ENCODE measurements at regions not wholly inside any gene's neighbourhood (a gene's known extent, or its start where the extent isn't known, plus 50 kb on each side); places are given as distances from the start of the nearest gene placed in this dataset.
"Not testable (repeated sequence)": the region's sequence is repeated elsewhere in the genome, so short reads cannot be mapped to it uniquely, and the experiment has no call there.

DNA sequence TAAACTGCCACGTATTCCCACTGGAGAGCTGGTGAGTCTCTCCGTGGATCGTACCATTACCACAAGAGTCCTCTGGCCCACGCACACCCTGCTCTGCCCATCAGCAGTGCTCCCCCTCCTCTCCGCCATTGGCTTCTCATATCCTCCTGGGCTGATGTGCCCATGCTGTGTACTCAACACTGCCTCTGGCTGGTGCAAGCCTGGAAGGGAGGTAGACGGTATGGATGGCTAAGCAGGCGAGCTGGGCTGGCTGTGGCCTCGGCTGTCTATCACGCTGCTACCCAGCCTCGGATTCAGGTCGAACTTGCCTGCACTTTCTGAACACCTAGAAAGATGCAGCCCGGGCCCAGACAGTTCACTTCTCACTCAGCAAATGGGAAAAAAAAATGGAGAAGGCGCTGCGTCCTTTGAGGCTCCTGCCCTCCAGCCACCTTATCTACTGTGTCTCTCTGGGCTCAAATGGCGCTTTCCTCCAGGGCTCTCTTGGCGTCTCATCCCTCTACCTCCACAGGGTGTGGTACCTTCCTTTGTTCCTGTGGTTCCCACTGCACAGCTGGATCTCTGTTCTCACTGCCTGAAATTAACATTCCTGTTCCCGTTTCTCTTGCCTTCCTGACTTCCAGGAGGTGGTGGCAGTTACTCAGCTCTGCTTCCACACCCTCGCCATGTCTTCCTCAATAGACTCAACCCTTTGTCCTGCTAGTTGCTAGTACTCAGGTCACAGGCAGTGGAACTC is 262.3 kb upstream of the PLGLB1 start:
- H3K9me3 ChIP-seq; H3K4me3 ChIP-seq; DNase-seq; H3K36me3 ChIP-seq; H3K27ac ChIP-seq; intact Hi-C loops (cut with DNase I); H3K4me1 ChIP-seq; H3K27me3 ChIP-seq: not testable (repeated sequence)
- WGBS, 2 donors: 91% methylated on average over 18 of the region's 18 CpGs

DNA sequence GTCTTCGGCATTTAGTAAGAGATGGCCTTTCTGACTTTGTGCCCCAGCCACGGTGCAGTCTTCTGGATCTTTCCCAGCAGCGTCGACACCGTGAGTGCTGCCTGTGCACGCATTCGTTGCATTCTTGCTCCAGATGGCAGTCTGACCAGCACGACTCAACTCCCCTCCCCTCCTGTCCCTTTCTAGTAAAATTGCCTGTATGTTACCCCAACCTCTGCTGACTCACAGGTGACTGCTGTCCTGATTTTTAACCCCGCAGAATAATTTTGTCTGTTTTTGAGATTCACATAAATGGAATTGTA is 262.8 kb upstream of the PLGLB1 start:
- H3K27me3 ChIP-seq; H3K9me3 ChIP-seq; H3K4me1 ChIP-seq; H3K36me3 ChIP-seq; intact Hi-C loops (cut with DNase I); H3K4me3 ChIP-seq; DNase-seq; H3K27ac ChIP-seq: not testable (repeated sequence)
- 84 to 89% methylated on average over 2 of the region's 9 CpGs for WGBS, 2 donors

DNA sequence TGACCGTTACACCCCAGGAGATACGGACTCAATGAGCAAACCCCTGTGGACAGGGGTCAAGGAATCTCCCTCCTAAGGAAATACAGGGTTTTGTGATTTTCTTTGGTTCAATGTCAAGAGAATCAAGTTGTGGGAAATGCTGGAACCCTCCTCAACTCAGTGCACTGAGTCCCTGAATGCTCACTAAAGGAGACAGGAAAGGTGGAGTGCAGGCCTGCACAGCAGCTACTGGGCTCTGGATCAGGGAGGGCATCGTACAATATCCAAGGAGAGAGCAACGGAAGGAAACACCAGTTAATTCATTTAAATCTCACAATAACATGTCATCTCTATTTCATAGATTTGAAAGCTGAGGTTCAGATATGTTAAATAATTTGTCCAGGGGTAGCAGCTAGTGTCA is 263.5 kb upstream of the PLGLB1 start:
- H3K36me3 ChIP-seq; intact Hi-C loops (cut with DNase I); H3K4me3 ChIP-seq; H3K4me1 ChIP-seq; DNase-seq; H3K9me3 ChIP-seq; H3K27ac ChIP-seq; H3K27me3 ChIP-seq: not testable (repeated sequence)
- 88 to 92% methylated on average over 4 of the region's 4 CpGs for WGBS, 2 donors

DNA sequence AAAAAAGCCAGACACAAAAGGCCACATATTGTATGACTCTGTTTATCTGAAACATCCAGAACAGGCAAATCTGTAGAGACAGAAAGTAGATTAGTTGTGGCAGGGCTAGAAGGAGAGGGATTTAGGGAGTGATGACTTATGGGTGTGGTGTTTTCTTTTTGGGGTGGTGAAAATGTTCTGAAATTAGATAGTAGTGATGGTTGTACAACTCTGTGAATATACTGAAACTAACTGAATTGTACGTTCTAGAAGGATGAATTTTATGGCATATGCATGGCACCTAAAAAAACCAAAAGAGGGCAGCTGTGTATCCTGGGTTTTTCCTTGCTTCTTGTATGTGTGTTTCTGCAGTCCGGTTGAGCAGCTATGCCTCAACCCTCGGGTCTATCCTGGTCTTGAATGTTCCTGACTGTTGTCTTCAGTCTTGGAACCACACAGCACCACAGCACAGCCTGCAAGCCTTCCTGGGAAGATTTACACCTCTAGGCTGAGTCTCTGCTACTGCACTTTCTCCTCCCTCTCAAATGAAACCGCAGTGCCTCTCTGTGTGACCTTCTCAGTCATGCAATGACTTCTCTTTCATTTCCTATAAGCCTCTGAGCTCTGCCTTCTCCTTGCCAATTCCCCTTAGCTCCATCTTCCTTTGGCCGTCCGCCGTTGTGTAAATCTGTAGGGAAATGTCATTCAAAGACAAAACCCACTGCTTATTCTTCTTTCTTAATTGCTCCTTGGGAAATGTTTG is 269.1 kb upstream of the PLGLB1 start:
- H3K9me3 ChIP-seq; H3K4me3 ChIP-seq; H3K27ac ChIP-seq; H3K27me3 ChIP-seq; H3K4me1 ChIP-seq; DNase-seq; intact Hi-C loops (cut with DNase I); H3K36me3 ChIP-seq: not testable (repeated sequence)
- WGBS, 2 donors: 40 to 57% methylated on average over 6 of the region's 7 CpGs

DNA sequence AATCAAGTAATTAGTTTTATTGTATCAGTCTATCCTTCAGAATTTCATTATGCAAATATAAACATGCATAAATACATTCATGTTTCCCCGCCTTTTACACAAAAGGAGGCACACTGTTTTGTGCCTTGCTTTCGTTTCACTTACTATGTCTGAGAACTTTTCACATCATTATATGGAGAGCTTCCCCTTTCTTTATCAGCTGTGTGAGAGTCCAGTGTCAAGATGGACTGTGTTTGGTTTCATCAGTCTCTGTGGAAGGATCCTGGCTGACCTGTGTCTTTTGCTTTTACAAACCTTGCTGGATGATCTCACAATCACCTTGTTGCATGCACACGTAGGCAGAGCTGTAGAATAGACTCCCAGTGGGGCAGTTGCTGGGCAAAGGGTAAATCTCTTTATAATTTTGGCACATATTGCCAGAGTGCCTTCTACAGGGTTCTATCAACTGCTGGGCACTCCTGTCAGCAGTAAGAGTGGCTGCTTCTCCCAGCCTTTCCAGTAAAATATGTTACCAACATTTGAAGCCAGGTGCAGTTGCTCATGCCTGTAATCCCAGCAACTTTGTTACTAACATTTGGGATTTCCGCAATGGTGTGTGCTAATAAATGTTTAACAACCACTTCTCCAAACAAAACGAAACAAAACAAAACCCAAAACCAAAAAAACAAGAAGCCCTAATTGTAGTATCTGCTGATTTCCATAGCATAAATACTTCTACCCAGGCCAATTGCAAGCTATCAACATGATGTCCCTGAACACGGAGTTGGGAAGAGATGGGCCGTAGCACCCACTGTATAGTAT is 270.0 kb upstream of the PLGLB1 start:
- H3K4me1 ChIP-seq; H3K4me3 ChIP-seq; DNase-seq; H3K27ac ChIP-seq; H3K27me3 ChIP-seq; H3K36me3 ChIP-seq; intact Hi-C loops (cut with DNase I); H3K9me3 ChIP-seq: not testable (repeated sequence)
- 62 to 70% methylated on average over 6 of the region's 7 CpGs for WGBS, 2 donors

DNA sequence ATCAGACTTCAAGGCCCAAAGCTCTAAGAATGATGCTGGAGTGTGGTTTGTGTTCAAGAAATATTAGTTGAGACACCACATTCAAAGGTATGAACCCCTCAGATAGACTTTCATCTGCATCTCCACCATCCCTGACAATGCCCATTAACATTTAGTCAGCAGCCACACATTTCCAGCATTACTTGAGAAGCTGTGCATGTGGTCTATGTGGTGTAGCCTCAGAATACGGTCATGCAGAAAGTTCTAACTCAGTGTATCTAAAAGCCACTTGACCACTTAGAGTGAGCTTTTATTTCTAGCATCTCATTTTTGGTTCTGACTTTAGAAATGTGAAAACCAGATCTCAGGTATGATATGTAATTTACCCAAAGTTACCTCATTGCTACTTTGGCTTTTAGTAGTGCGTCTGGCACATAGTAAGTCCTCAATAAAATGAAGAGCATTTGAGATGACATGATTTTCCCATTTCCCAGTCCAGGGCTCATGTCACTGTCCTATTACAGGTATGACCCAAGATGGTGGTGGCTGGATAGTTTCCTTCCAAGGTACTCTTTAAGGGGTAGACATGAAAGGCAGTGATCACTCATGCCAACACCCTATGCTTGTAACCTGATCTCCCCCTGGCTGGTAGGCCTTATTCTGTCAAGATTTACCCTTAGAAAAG is 272.4 kb upstream of the PLGLB1 start:
- intact Hi-C loops (cut with DNase I): not testable (repeated sequence)

DNA sequence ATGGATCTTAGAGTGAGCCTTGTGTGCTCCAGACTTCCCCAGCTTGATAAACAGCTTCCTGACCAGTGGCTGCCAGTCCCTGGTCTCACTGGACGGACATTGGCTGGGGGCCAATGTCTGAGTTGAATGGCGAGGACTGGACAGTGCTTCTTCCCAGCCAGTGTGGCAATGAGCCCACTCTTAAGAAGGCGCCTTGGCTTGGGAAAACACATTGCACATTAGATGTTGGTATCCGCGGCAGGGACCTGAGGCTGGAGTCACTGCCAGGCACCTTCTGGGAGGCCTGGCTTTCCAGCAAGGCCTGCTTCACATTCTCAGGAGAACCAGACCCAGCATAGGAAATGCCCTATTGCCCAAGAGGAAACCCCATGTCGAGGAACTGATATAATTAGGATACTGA is 273.5 kb upstream of the PLGLB1 start:
- H3K36me3 ChIP-seq; intact Hi-C loops (cut with DNase I); DNase-seq; H3K4me1 ChIP-seq; H3K27me3 ChIP-seq; H3K4me3 ChIP-seq; H3K9me3 ChIP-seq; H3K27ac ChIP-seq: not testable (repeated sequence)
- WGBS, 2 donors: 76 to 82% methylated on average over 6 of the region's 6 CpGs

More for the DNA sequence above, 272.4 kb upstream of the PLGLB1 start:
- H3K36me3 ChIP-seq, H3K27ac ChIP-seq, H3K4me3 ChIP-seq, DNase-seq, H3K27me3 ChIP-seq, H3K9me3 ChIP-seq, H3K4me1 ChIP-seq: not testable (repeated sequence)
- 92 to 97% methylated on average over 2 of the region's 2 CpGs for WGBS, 2 donors

DNA sequence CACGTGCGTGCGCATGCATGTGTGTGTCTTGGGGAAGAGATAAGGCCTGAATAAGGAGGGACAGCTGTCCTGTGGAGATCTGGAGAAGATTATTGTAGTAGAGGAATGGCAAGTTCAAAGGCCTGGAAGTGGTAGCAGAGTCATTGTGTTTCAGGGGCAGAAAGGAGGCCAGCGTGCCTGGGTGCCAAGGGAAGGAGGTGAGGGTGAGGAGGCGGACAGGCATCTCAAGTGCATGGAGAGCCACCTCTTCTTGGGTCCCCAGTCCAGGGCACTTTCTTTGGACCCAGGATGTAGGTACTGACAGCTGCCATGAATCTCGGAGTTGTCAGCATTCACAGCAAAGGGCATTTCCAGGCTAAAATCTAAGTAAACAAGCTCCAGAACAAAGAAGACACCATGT is 279.7 kb upstream of the PLGLB1 start:
- intact Hi-C loops (cut with DNase I); H3K4me1 ChIP-seq; H3K27me3 ChIP-seq; H3K36me3 ChIP-seq; DNase-seq; H3K27ac ChIP-seq; H3K9me3 ChIP-seq; H3K4me3 ChIP-seq: not testable (repeated sequence)
- WGBS, 2 donors: 87 to 92% methylated on average over 6 of the region's 6 CpGs

DNA sequence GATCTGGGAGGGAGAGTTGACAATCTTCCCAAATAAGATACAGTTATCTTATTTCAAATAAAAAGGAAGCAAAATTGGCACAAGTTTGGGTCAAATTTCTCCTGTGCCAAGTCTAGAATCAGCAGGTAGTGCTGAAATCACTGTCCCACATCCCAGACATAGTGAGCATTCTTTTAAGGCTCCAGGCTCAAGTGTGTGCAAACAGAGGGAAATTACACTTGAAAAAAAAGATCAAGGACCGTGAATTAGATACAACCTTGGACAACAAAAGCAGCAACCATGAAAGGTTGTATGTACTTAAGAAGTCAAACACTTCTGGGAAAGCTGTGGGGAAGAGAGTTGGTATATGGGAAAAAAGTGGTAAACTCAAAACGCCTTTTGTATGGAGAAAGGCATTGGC is 280.2 kb upstream of the PLGLB1 start:
- H3K4me1 ChIP-seq; H3K4me3 ChIP-seq; intact Hi-C loops (cut with DNase I); H3K9me3 ChIP-seq; DNase-seq; H3K36me3 ChIP-seq; H3K27me3 ChIP-seq; H3K27ac ChIP-seq: not testable (repeated sequence)
- WGBS, 2 donors: 15 to 60% methylated on average over 1 of the region's 2 CpGs

DNA sequence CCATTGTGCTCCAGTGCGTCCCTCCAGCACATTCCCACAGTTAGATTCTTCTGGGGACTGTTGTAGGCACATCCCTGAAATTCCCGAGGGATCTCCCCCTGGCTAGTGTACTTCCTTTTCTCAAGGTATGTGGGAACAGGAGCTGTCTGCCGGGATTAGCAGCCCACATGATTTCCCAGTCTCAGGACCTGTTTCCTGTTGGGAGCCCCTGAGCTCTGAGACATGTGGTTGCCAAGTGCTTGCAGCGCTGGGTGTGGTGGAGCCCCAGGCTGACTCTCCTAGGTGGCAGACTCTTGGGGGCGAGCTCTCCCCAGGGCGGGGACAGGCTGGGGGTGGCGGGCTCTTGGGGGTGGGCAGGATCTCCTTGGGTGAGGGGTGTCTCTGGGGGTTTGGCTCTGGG is 287.0 kb upstream of the PLGLB1 start:
- DNase-seq; H3K9me3 ChIP-seq; H3K27ac ChIP-seq; intact Hi-C loops (cut with DNase I); H3K4me1 ChIP-seq; H3K4me3 ChIP-seq; H3K36me3 ChIP-seq; H3K27me3 ChIP-seq: not testable (repeated sequence)
- 94 to 97% methylated on average over 3 of the region's 7 CpGs for WGBS, 2 donors

DNA sequence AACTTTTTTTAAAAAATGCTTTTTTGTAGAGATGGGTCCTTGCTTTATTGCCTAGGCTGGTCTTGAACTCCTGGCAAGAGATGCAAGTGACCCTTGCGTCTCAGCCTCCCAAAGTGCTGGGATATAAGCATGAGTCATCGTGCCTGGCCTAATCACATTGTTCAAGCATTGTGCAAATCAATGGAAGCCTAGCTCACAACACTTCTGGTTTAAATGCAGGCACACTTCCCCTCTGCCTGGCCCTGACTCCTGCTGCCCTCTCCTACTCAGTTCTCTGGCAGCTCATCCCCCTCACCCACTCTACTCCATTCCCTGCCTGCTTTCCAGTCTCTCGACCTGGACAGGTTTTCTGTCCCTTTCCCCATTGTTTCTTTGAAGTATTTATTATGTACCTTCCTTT is 288.1 kb upstream of the PLGLB1 start:
- H3K9me3 ChIP-seq; H3K27ac ChIP-seq; H3K4me3 ChIP-seq; DNase-seq; H3K4me1 ChIP-seq; H3K36me3 ChIP-seq; H3K27me3 ChIP-seq; intact Hi-C loops (cut with DNase I): not testable (repeated sequence)
- WGBS, 2 donors: 41 to 64% methylated on average over 3 of the region's 3 CpGs

DNA sequence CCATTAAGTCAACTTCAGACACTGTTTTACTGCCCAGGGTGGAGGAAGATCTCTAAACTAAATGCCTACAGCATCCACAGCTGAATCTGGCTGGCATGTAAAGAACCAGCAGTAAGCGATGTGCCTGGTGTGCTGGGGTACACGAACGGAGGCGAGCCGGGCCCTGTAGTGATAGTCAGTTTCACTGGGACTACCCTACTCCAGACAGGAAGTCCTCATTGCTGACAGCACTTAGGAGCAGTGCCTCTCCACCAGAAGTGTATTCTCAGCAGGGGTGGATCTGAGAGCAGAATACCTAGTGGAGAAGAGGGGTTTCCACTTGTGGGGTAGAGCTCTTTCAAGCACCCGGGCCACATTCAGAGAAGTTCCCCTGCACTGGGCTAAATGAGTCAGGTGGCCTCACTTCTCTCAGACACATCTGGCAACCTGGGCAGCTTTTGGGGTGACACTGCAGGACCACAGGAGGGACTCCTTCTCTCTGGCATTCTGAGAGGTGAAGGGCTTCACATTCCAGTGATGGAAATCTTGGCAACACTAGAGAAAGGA is 290.3 kb upstream of the PLGLB1 start:
- H3K9me3 ChIP-seq; H3K4me3 ChIP-seq; H3K27me3 ChIP-seq; DNase-seq; H3K4me1 ChIP-seq; H3K36me3 ChIP-seq; H3K27ac ChIP-seq; intact Hi-C loops (cut with DNase I): not testable (repeated sequence)
- WGBS, 2 donors: 89 to 94% methylated on average over 5 of the region's 6 CpGs
